Aorta (tissue), 5 donors: ENCODE measurements at regions not wholly inside any gene's neighbourhood (a gene's known extent, or its start where the extent isn't known, plus 50 kb on each side); places are given as distances from the start of the nearest gene placed in this dataset.
"Not testable (repeated sequence)": the region's sequence is repeated elsewhere in the genome, so short reads cannot be mapped to it uniquely, and the experiment has no call there.

Source experiments
- ATAC-seq: fragments of 200-7000 bp; cut with Tn5 transposase; one replicate; pipeline ENCODE4 v1.9.1; 2022; ENCODE audit warnings: moderate library complexity; ENCODE audit not compliant: low FRiP score
- DNase-seq, 2 donors: peaks; one replicate each; pipeline ENCODE4 v3.0.0-alpha.2; 2020
- H3K27ac ChIP-seq, 2 donors: one replicate each; pipeline ENCODE4 v1.5.1; 2013; ENCODE audit warnings: low read length in 2 of 2, mild to moderate bottlenecking in 2 of 2, moderate library complexity in 2 of 2, control low read depth in 1 of 2, inconsistent platforms in 1 of 2, low read depth in 1 of 2
- H3K27me3 ChIP-seq, 2 donors: one replicate each; pipeline ENCODE4 v1.6.1; 2013; ENCODE audit warnings: control low read depth in 1 of 2, low read length in 1 of 2, mild to moderate bottlenecking in 1 of 2, moderate library complexity in 1 of 2; ENCODE audit not compliant: insufficient read depth in 2 of 2, control insufficient read depth in 1 of 2
- H3K36me3 ChIP-seq, 2 donors: one replicate each; pipeline ENCODE4 v1.6.1; 2013; ENCODE audit warnings: control low read depth in 1 of 2, low read length in 1 of 2, mild to moderate bottlenecking in 1 of 2; ENCODE audit not compliant: insufficient read depth in 2 of 2, control insufficient read depth in 1 of 2
- H3K4me1 ChIP-seq, 2 donors: one replicate each; pipeline ENCODE4 v1.6.1; 2013; ENCODE audit warnings: low read length in 2 of 2, control low read depth in 1 of 2, mild to moderate bottlenecking in 1 of 2, moderate library complexity in 1 of 2; ENCODE audit not compliant: insufficient read depth in 2 of 2, control insufficient read depth in 1 of 2
- H3K4me3 ChIP-seq, 2 donors: one replicate each; pipeline ENCODE4 v1.5.1; 2013; ENCODE audit warnings: low read length in 2 of 2, control low read depth in 1 of 2, mild to moderate bottlenecking in 1 of 2
- H3K9me3 ChIP-seq: one replicate; pipeline ENCODE4 v1.6.1; 2013; ENCODE audit warnings: mild to moderate bottlenecking, low read length; ENCODE audit not compliant: control insufficient read depth
- WGBS, 2 donors: extraction: QIAGEN DNeasy Blood & Tissue Kit; methylation state at CpG; one replicate each; pipeline ENCODE4 v1.1.7; 2013; 5-methylcytosine and 5-hydroxymethylcytosine counted together
- intact Hi-C, 2 donors: fragments of 100-400 bp; cut with DNase I; formaldehyde crosslinking; loops; one replicate each; pipeline versions ENCODE4 v1.14.2 to v1.15.0; 2022
- donor health status: healthy with polysubstance abuse.
- donor health status: Bipolar disorder and iron deficiency.
- donor health status: DM: no; HTN: no; CAD: no.
- donor health status: DM: no; HTN: no; CAD: no.
- donor health status: DM: yes; HTN: yes; CAD: no.

DNA sequence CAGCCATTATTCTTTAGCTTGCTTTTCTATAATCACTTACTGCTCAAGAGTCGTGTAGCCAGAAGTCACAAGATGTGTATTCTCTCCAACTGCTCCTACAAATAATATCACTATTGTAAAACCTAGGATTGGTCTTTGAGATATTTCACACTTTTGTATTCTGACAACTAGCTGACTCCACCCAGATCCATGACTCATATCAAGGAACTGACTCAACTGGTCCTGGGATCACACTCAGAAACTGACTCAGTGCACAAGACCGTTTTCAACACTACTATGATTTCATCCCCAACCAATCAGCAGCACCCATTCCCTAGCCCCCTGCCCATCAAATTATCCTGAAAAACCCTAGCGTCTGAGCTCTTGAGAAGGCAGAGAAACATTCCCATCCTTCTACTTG is 56.5 kb upstream of the ORC5 start:
- ATAC-seq = no peak
- Histone ChIP-seq H3K27me3 (no peaks in the 10 kb centered on the region), H3K36me3 (no peaks in the 10 kb centered on the region), H3K9me3 (peaks cover 2% of the 10 kb centered on the region), H3K4me3 (no peak overlapping the region), H3K4me1 (no peaks in the 10 kb centered on the region), H3K27ac (no peak overlapping the region)
- intact Hi-C loops = loop anchor here in 1 of 2 donors (5.0 kb wide), 1 partner anchor 48 kb away; no protein-coding TSS in a partner anchor
- no peak for DNase-seq
- WGBS, 2 donors = 68% methylated on average over 3 of the region's 3 CpGs

DNA sequence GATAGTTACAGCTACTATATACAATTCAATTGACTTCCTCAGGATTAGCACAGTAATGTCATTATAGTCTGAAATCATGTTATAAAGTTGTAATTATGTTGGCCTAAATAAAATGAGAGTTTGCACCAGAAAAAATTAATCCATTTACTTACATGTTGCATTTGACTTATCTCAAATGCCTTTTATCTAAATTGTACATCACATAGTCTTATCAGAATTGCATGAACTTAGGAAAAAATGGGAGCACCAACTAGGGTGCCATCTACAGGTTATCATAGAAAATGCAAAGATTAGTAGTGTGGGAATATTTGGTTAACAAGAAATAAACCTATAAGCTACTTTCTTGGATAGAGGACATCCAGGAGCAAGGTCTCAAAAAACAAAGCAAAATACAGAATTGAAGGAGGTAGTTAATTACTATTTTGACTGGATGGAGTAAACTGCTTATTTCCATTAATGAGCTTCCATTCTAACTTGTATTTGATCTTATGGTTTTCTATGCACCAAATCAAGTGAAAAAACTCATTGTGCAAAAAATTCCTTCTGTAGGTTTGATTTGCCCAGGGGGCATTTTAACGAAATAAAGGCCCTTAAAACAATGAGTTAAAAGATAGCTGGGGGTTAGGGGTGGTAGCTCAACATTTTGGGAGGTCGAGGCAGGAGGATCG is 60.0 kb upstream of the ORC5 start:
- DNase-seq (no peak), ATAC-seq (no peak)
- no peak overlapping the region for H3K27ac ChIP-seq
- no peaks in the 10 kb centered on the region for H3K4me1 ChIP-seq
- no peaks in the 10 kb centered on the region for H3K36me3 ChIP-seq
- H3K4me3 ChIP-seq = no peak overlapping the region
- intact Hi-C loops = no loop called here
- H3K27me3 ChIP-seq = no peaks in the 10 kb centered on the region
- 52% methylated on average over 3 of the region's 3 CpGs for WGBS, 2 donors
- H3K9me3 ChIP-seq = peaks cover 2% of the 10 kb centered on the region

DNA sequence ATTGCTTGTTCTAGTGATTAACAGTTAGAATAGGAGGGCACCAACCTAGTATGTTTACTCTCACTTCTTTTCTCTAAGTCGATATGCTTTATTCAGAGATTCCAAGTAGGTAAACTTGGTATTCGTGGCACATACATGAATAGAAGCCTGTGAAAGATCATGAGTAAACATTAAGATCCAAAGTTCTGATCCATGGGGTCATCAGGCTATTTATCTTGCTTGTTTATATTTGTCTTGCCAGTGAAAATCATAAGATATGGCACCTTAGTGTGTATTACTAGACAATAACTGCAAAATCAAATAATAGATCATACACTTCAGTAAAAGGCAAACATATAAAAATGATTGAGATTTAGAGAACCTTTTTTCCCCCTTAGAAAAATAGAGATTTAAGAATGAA is 56.5 kb upstream of the LHFPL3 start:
- Histone ChIP-seq H3K9me3 (no peaks in the 10 kb centered on the region), H3K36me3 (no peaks in the 10 kb centered on the region), H3K4me3 (no peak overlapping the region), H3K27ac (no peak overlapping the region), H3K4me1 (no peaks in the 10 kb centered on the region), H3K27me3 (no peaks in the 10 kb centered on the region)
- 51 to 56% methylated on average over 2 of the region's 2 CpGs for WGBS, 2 donors
- no peak for DNase-seq
- intact Hi-C loops = no loop called here
- ATAC-seq = no peak

DNA sequence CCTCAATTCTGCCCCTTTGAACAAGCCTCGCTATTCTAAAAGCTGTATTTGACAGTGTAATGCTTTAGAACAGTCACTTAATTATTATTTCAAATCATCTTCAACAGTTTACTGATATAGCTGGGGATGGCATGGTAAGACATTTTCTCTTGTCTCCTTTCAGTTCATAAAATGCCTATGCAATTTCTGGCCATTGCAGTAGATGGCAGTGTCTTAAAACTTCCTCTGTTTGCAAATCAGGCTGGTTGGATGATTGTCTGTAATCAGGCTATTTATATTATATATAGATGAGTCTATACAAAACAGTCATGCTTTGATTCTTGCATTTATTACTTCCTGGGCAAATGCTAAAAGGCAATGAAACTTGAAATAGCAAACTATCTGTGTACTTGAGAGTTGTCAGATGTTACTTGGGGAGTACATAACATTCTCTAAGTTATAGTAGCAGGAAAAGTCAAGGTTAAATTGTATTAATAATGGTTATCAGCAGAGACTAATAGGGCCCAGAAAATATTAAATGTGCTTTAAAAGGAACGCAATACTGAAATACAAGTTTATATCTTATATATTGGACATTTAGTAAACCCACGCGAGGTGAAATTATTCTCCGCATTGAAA is 55.5 kb upstream of the LHFPL3 start:
- intact Hi-C loops = no loop called here
- ATAC-seq (no peak), DNase-seq (no peak)
- no peaks in the 10 kb centered on the region for H3K4me1 ChIP-seq
- H3K27ac ChIP-seq = no peak overlapping the region
- H3K27me3 ChIP-seq = no peaks in the 10 kb centered on the region
- H3K4me3 ChIP-seq = no peak overlapping the region
- 88 to 89% methylated on average over 5 of the region's 5 CpGs for WGBS, 2 donors
- no peaks in the 10 kb centered on the region for H3K9me3 ChIP-seq
- H3K36me3 ChIP-seq = no peaks in the 10 kb centered on the region

DNA sequence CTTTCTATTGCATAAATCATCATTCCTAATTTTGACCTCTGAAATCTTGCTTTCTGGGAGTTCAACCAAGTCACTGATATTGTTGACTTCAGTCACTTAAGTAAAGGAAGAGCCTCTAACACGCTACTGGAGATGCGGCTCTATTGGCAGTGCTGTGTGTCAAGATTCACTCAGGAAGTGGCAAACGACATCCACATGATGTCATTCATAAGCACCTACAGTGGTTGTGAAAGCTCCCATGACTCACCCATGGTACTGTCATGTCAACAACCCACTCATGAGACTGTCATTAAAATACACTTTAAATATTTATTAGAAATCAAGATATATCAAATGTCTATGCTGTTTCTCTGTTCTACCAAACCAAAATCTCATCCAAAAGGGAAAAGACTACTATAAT is 52.5 kb upstream of the LHFPL3 start:
- intact Hi-C loops = no loop called here
- Histone ChIP-seq H3K27me3 (no peaks in the 10 kb centered on the region), H3K4me1 (no peaks in the 10 kb centered on the region), H3K9me3 (no peaks in the 10 kb centered on the region), H3K36me3 (no peaks in the 10 kb centered on the region), H3K27ac (no peak overlapping the region), H3K4me3 (no peak overlapping the region)
- ATAC-seq = no peak
- WGBS, 2 donors = 52 to 91% methylated on average over 3 of the region's 3 CpGs
- no peak for DNase-seq

DNA sequence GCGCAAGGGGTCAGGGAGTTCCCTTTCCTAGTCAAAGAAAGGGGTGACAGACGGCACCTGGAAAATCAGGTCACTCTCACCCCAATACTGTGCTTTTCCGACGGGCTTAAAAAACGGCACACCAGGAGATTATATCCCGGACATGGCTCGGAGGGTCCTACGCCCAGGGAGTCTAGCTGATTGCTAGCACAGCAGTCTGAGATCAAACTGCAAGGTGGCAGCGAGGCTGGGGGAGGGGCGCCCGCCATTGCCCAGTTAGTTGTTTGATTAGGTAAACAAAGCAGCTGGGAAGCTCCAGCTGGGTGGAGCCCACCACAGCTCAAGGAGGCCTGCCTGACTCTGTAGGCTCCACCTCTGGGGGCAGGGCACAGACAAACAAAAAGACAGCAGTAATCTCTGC is 51.7 kb upstream of the LHFPL3 start:
- 91 to 96% methylated on average over 10 of the region's 11 CpGs for WGBS, 2 donors
- H3K4me1 ChIP-seq, H3K27ac ChIP-seq, H3K36me3 ChIP-seq, intact Hi-C loops, H3K9me3 ChIP-seq, DNase-seq, H3K27me3 ChIP-seq, ATAC-seq, H3K4me3 ChIP-seq: not testable (repeated sequence)
